Sigmoid colon (tissue), 6 donors: ENCODE measurements at regions not wholly inside any gene's neighbourhood (a gene's known extent, or its start where the extent isn't known, plus 50 kb on each side); places are given as distances from the start of the nearest gene placed in this dataset.
"Not testable (repeated sequence)": the region's sequence is repeated elsewhere in the genome, so short reads cannot be mapped to it uniquely, and the experiment has no call there.

ENCODE experiments used
- DNase-seq: peaks from one replicate; pipeline ENCODE4 v3.0.0-alpha.2; 2019
- H3K27ac ChIP-seq, 4 donors: fragments of 200-600 bp; sonication (generic); one replicate each; pipeline ENCODE4 v1.5.1; 2016 to 2019; ENCODE audit warnings: mild to moderate bottlenecking in 1 of 4
- H3K27me3 ChIP-seq, 3 donors: fragments of 200-600 bp; sonication (generic); one replicate each; pipeline ENCODE4 v1.5.1; 2019; ENCODE audit warnings: mild to moderate bottlenecking in 1 of 3
- H3K36me3 ChIP-seq, 4 donors: fragments of 200-600 bp; sonication (generic); one replicate each; pipeline ENCODE4 v1.5.1; 2016 to 2019
- H3K4me1 ChIP-seq, 4 donors: fragments of 200-600 bp; sonication (generic); one replicate each; pipeline ENCODE4 v1.5.1; 2017 to 2019
- H3K4me3 ChIP-seq, 4 donors: fragments of 200-600 bp; sonication (generic); one replicate each; pipeline ENCODE4 v1.5.1; 2017 to 2019; ENCODE audit warnings: mild to moderate bottlenecking in 2 of 4, moderate library complexity in 1 of 4
- H3K9me3 ChIP-seq, 4 donors: fragments of 200-600 bp in 3 of 4; sonication (generic) in 3 of 4; one replicate each; pipeline versions ENCODE4 v1.5.1 to v1.6.1; 2013 to 2019
- CTCF ChIP-seq, 4 experiments: fragments of 450-650 bp in 3 of 4; fragments of 200-600 bp in 1 of 4; IDR thresholded peaks; one replicate each; pipeline ENCODE4 v1.5.1; 2016 to 2019; ENCODE audit warnings: antibody characterized with exemption in 4 of 4, mild to moderate bottlenecking in 3 of 4, moderate library complexity in 2 of 4
- EP300 ChIP-seq, 4 donors: sonication (generic); formaldehyde crosslinking; IDR thresholded peaks; one replicate each; pipeline ENCODE4 v1.6.1; 2017; ENCODE audit warnings: antibody characterized with exemption in 4 of 4
- POLR2A ChIP-seq, 2 donors: fragments of 450-650 bp; IDR thresholded peaks; one replicate each; pipeline ENCODE4 v1.6.1; 2016; ENCODE audit warnings: antibody characterized with exemption in 2 of 2, mild to moderate bottlenecking in 2 of 2, moderate library complexity in 2 of 2
- POLR2AphosphoS5 ChIP-seq, 4 donors: sonication (generic); formaldehyde crosslinking; IDR thresholded peaks; one replicate each; pipeline ENCODE4 v1.6.1; 2017; ENCODE audit warnings: antibody characterized with exemption in 4 of 4
- WGBS, 2 donors: extraction: QIAGEN DNeasy Blood & Tissue Kit; methylation state at CpG; one replicate each; pipeline ENCODE4 v1.1.7; 2013; 5-methylcytosine and 5-hydroxymethylcytosine counted together
- intact Hi-C: fragments of 100-400 bp; cut with DNase I; formaldehyde crosslinking; loops from one replicate; pipeline ENCODE4 v1.15.1; 2023
- donor health status: healthy with polysubstance abuse.
- donor health status: healthy.

GRCh38 chrX:96126182-96126581, 558.5 kb upstream of the DIAPH2 start:
- no peak overlapping the region for H3K4me3 ChIP-seq
- DNase-seq, result no peak
- H3K4me1 ChIP-seq, result no peaks in the 10 kb centered on the region
- H3K9me3 ChIP-seq, result no peaks in the 10 kb centered on the region
- intact Hi-C loops, result no loop called here
- no peak overlapping the region for H3K27ac ChIP-seq
- no peaks in the 10 kb centered on the region for H3K36me3 ChIP-seq
- TF ChIP-seq POLR2A (IDR thresholded peaks at IDR 0.05) (no peak), CTCF (IDR thresholded peaks at IDR 0.05) (no peak), EP300 (IDR thresholded peaks at IDR 0.05) (no peak), POLR2AphosphoS5 (IDR thresholded peaks at IDR 0.05) (no peak)
- no peaks in the 10 kb centered on the region for H3K27me3 ChIP-seq

GRCh38 chrX:96128058-96128457, 556.6 kb upstream of the DIAPH2 start:
- DNase-seq, H3K4me1 ChIP-seq, H3K27me3 ChIP-seq, H3K9me3 ChIP-seq, intact Hi-C loops, H3K4me3 ChIP-seq, H3K27ac ChIP-seq, H3K36me3 ChIP-seq: not testable (repeated sequence)
- WGBS, 2 donors, result 96% methylated on average over 5 of the region's 5 CpGs

- H3K27me3 ChIP-seq, result no peaks in the 10 kb centered on the region
- intact Hi-C loops, result no loop called here
- no peaks in the 10 kb centered on the region for H3K36me3 ChIP-seq
- TF ChIP-seq CTCF (IDR thresholded peaks at IDR 0.05), result no peak
- no peak overlapping the region for H3K4me3 ChIP-seq
- H3K4me1 ChIP-seq, result no peaks in the 10 kb centered on the region
- no peak for DNase-seq
- H3K9me3 ChIP-seq, result no peaks in the 10 kb centered on the region
- WGBS, 2 donors, result 9 to 50% methylated on average over 1 of the region's 1 CpG
- H3K27ac ChIP-seq, result no peak overlapping the region
Measured at GRCh38 chrX:96140796-96141195, 543.8 kb upstream of the DIAPH2 start.

- H3K9me3 ChIP-seq, result no peaks in the 10 kb centered on the region
- intact Hi-C loops, result no loop called here
- no peak overlapping the region for H3K4me3 ChIP-seq
- H3K36me3 ChIP-seq, result no peaks in the 10 kb centered on the region
- H3K27me3 ChIP-seq, result no peaks in the 10 kb centered on the region
- peak overlapping the region in 1 of 4 donors; percentile 10 for H3K27ac ChIP-seq
- TF ChIP-seq CTCF (IDR thresholded peaks at IDR 0.05) (no peak), POLR2AphosphoS5 (IDR thresholded peaks at IDR 0.05) (no peak), POLR2A (IDR thresholded peaks at IDR 0.05) (no peak), EP300 (IDR thresholded peaks at IDR 0.05) (no peak)
- DNase-seq, result no peak
- peaks cover 0 to 6% (median 0%) of the 10 kb centered on the region in 4 donors for H3K4me1 ChIP-seq
Measured at GRCh38 chrX:96147681-96148080, 537.0 kb upstream of the DIAPH2 start.

GRCh38 chrX:96170626-96171025, 514.0 kb upstream of the DIAPH2 start:
- Histone ChIP-seq H3K9me3 (no peaks in the 10 kb centered on the region), H3K4me1 (no peaks in the 10 kb centered on the region), H3K4me3 (no peak overlapping the region), H3K36me3 (no peaks in the 10 kb centered on the region), H3K27ac (no peak overlapping the region), H3K27me3 (no peaks in the 10 kb centered on the region)
- DNase-seq, result no peak
- WGBS, 2 donors, result 76 to 90% methylated on average over 1 of the region's 1 CpG
- intact Hi-C loops, result no loop called here
- no peak for TF ChIP-seq EP300 (IDR thresholded peaks at IDR 0.05)
- TF ChIP-seq CTCF (IDR thresholded peaks at IDR 0.05), result no peak
- TF ChIP-seq POLR2AphosphoS5 (IDR thresholded peaks at IDR 0.05), result no peak
- no peak for TF ChIP-seq POLR2A (IDR thresholded peaks at IDR 0.05)
